ENCODE measurements at regions not wholly inside any gene's neighbourhood (a gene's known extent, or its start where the extent isn't known, plus 50 kb on each side); places are given as distances from the start of the nearest gene placed in this dataset.

DNA sequence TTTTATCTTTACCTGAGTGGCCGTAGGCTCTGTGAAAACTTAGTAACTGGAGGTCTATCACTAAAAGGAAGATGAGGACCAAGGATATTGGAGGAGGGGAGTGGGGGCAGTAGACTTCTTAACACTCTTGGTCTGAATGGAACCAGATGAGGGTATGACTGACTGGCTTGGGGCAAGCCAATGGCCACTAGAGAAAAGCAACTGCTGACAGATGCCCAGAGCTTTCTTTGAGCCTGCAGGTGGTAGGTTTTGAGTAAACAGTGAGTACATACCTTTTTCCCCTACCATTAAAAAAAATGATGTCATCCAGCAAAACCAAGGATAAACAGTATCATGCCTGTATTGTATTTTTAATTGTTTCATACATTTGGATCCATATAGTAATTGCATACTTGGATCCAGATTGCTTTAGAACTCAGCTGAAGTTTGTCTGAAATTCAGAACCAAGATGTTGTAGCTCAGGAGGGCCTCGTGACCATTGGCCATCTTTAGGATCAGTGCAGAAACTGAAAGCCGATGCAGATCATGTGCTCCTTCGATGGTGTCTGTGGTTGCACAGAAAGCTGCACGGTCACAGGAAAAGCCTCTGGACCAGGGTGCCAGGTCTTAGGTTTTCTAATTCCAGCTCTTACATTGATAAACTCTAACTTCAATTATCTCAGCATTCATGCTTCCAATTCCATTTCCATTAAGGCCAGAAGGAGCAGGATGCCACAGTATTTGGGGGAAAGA is 131.0 kb downstream of the PDGFRA start:
- no peak for FAIRE-seq
- no peak for DNase-seq (ENCODE audit: low spot score in 2 of 2)

- FAIRE-seq (no peak), DNase-seq (ENCODE audit: low spot score in 2 of 2) (no peak)
These were observed 133.9 kb downstream of the PDGFRA start for GRCh38 chr4:54363037-54363436.

- no peak for FAIRE-seq
These were observed 136.6 kb downstream of the PDGFRA start for GRCh38 chr4:54365691-54366090.

DNA sequence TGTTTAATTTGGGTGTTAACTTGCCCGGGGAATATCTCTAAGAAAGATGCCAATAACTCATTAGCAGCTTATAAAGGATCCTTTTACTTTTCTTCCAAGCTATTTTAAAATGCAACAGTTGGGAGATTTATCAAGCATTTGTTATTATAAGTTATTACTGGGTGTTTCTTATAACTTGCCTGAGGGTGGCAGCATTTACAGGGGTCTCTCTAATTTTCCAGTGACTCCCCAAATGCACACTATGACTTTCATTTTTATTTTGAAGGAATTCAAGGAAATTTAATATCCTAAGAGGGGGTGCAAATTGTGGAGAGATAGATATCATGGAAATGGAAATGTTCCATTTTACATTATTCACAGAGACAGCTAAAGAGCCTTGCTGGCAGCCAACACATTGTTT is 138.0 kb downstream of the PDGFRA start:
- FAIRE-seq: no peak
- DNase-seq (ENCODE audit: low spot score in 2 of 2): no peak

More at GRCh38 chr4:54365691-54366090, 136.6 kb downstream of the PDGFRA start:
- DNase-seq (ENCODE audit: low spot score in 2 of 2): no peak

- DNase-seq (ENCODE audit: low spot score in 2 of 2): peak in 1 of 2 donors; percentile 4
- no peak for FAIRE-seq
These were observed 139.5 kb downstream of the PDGFRA start for GRCh38 chr4:54368281-54369265.

GRCh38 chr4:54371173-54371572 is 142.1 kb downstream of the PDGFRA start:
- FAIRE-seq (no peak), DNase-seq (ENCODE audit: low spot score in 2 of 2) (no peak)

- no peak for DNase-seq (ENCODE audit: low spot score in 2 of 2)
- FAIRE-seq: no peak
These were observed 143.9 kb downstream of the PDGFRA start for GRCh38 chr4:54372951-54373350.

DNA sequence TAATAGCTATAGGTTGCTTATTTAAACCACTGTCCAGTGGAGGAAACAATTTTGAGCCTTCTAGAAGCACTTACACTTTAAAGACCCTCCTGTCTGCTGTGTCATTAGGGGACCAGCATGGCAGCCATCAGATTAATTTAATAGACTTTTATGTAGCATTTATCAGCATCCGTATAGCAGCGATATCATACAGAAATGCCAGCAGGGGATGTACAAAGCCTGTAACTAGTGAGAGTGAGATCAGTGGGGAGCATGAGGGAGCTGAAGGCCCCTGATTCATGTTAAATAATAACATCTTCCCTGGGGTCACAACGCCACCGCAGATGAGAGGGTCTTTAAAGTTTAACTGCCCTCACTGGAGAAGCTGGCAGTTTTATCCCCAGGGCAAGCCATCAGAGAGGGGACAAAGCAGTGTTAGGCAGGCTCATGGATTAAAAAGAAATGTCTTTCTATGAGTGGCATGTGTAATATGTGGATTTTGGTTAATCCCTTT is 144.7 kb downstream of the PDGFRA start:
- DNase-seq (ENCODE audit: low spot score in 2 of 2) (no peak), FAIRE-seq (no peak)

DNA sequence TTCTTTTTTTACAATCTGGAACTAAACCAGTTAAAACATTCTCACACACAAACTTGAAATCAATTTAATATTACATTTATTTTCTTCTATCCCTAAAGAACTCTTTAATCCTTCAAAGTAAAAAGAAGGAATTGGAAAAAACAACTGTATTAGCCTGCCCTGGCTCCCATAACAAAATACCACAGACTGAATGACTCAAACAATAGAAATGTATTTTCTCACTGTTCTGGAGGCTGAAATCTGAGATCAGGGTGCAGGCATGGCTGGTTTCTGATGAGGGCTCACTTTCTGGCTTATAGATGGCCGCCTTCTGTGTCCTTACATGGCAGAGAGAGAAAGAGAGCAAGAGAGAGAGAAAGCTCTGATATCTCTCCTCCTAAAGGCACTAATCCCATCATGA is 149.4 kb downstream of the PDGFRA start:
- FAIRE-seq: no peak

GRCh38 chr4:54384152-54384551 is 155.1 kb downstream of the PDGFRA start:
- FAIRE-seq (no peak), DNase-seq (ENCODE audit: low spot score in 2 of 2) (no peak)

More for the DNA sequence above, 149.4 kb downstream of the PDGFRA start:
- DNase-seq (ENCODE audit: low spot score in 2 of 2): no peak

DNA sequence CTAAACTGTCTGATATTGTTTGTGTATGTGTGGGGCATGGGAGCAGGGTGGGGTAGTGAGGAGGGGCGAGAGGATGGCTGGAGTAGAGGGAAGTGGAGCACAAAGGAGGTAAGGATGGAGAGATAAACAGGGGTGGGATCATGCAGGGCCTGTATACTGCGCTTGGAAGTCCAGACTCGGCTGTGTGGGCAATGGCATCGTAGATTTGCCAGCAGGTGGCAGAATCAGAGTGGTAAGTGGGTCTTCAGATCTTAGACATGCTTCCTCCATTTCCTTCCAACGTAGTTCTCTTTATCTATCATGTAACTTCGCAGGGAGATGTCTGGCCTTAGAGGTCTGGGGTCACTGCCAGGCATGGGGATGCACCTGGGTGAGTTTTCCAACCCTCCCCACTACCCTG is 155.5 kb downstream of the PDGFRA start:
- FAIRE-seq (no peak), DNase-seq (ENCODE audit: low spot score in 2 of 2) (no peak)

- FAIRE-seq (no peak), DNase-seq (ENCODE audit: low spot score in 2 of 2) (no peak)
These were observed 157.1 kb downstream of the PDGFRA start for GRCh38 chr4:54386042-54386669.

DNA sequence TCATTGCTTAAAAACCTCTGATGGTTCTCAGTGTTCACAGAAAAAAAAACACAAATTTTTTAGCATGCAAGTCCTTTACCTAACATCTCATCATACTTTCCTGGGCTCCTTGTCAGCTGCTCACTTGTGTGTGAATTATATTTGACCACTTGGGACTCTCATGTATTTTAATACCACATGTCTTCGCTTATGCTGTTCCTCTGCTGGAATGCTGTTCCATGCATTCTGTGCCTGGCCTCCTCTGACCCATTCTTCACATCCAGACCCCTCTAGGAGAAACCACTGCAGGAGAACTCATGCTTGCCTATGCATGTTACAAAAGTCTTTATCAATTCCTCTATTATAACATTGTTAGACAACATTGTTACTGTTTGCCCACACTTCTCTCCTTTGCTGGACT is 157.6 kb downstream of the PDGFRA start:
- no peak for DNase-seq (ENCODE audit: low spot score in 2 of 2)
- FAIRE-seq: no peak

GRCh38 chr4:54390670-54391069 is 161.6 kb downstream of the PDGFRA start:
- no peak for FAIRE-seq
- no peak for DNase-seq (ENCODE audit: low spot score in 2 of 2)

DNA sequence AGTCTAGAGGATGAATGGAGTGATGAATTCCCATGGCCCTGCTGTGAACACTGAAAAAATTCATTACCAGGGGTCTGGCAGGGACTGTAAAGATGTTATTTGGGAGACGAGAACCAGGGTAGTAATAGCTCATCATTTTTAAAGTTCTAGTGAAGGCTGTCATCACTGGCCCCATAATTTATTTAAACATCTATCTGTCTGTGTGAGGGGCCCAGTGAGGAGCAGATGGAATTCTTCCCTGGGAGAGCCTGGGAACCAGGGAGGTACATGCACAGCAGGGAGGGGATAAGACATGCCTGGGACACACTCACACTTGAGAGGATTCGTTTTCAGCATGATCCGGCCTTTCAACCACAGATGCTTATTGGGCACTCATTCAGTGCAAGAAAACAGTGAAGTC is 162.0 kb downstream of the PDGFRA start:
- DNase-seq (ENCODE audit: low spot score in 2 of 2): no peak
- FAIRE-seq: no peak

DNA sequence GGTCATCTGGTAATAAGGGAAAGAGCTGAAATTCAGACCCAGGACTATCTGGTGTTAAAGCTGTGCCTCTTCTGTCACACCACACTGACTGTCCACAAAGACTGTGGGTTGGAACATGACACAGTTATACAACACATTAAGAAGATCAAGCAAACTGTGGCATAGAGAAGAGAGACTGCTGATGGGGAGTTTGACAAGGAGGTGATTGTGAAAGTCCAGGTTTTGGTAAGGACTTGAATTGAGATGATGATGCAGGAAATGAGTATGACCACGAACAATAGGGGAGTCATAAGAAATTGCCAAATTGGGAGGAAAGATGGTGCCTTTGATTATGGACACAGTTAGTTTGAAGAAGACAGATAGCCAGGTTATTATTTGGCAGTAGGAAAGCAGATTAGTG is 163.4 kb downstream of the PDGFRA start:
- DNase-seq (ENCODE audit: low spot score in 2 of 2): no peak
- no peak for FAIRE-seq

DNA sequence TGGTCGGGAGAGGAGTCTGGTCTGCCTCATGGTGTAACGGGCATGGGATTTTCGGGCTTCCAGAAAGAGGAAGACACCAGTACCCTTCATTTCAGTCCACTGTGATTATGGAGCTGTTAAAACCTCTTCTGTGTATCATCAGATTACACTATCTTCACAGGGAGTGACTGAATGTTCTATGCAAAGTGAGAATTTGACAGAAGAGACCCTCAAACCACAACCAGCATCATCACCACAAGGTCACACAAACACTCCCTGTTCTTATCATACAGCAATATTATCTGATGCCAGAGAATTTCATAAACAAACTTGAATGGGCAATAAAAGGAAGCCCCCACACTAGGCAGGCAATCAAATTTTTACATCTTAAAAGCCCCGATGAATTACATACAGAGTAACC is 164.2 kb downstream of the PDGFRA start:
- no peak for DNase-seq (ENCODE audit: low spot score in 2 of 2)
- FAIRE-seq: no peak

DNA sequence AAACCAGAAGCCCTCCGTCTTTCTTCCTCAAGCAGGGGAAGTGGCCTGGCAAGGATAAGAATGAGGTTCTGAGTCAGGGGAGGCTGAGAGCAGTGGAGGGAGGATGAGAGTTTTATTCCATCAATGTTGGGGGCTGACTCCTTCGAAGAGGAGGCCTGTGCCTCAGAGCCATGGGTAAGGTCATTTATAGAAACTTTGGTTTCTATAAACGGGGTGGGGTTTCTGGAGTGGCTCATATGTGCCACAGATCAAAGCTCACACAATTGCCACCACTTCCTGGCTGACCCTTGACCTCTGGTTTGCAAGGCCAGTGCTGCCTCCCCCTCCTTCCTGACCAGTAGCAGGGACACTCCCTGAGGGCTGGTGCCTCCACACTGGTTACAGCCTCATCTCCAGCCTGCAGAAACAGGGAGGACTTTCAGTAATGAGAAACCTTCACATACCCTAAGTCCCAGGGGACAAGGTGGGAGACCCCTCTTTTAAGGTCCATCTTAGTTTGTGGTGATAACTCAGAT is 166.0 kb downstream of the PDGFRA start:
- DNase-seq (ENCODE audit: low spot score in 2 of 2): no peak
- no peak for FAIRE-seq

GRCh38 chr4:54400188-54400587 is 171.1 kb downstream of the PDGFRA start:
- DNase-seq (ENCODE audit: low spot score in 2 of 2) (no peak), FAIRE-seq (no peak)

- DNase-seq (ENCODE audit: low spot score in 2 of 2) (peak; percentile 2 to 32), FAIRE-seq (no peak)
These were observed 171.7 kb downstream of the PDGFRA start for GRCh38 chr4:54400802-54401201.
